CMK (cell line): ENCODE measurements at regions not wholly inside any gene's neighbourhood (a gene's known extent, or its start where the extent isn't known, plus 50 kb on each side); places are given as distances from the start of the nearest gene placed in this dataset.
"Not testable (repeated sequence)": the region's sequence is repeated elsewhere in the genome, so short reads cannot be mapped to it uniquely, and the experiment has no call there.

Experiments
- DNase-seq: peaks from one replicate; pipeline ENCODE4 v3.0.0-alpha.2; 2010; ENCODE audit warnings: low read depth

GRCh38 chr17:16888413-16889087 lies 83.4 kb downstream of the TNFRSF13B start:
- no peak for DNase-seq

DNA sequence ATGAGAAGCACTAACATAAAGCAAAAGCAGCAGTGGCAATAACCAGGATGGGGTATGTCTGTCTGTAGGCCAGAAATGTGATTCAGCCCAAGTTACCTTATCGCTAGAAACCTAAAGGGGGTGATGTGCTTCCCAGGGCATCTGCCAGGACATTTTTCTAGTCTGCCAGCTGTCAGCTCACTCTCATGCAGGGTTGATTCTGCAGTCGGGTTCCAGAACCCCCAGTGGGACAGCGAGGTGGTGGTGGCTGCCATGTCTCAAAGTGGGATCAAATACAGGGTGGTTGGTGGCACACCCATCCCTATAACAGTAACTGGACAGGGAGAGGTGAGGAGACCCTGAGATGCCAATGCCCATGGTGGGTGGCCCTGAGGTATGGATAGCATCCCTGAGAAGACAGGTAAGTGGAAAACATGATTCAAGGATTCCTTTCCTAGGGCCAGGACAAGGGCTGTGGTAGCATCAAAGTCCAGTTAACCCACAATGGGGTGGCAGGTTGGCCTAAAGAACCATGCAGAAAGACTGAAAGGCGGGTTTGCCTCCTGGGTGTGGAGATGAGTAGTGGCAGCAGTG lies 84.3 kb downstream of the TNFRSF13B start:
- no peak for DNase-seq

- no peak for DNase-seq
These were observed 85.1 kb downstream of the TNFRSF13B start for GRCh38 chr17:16886655-16887322.

DNA sequence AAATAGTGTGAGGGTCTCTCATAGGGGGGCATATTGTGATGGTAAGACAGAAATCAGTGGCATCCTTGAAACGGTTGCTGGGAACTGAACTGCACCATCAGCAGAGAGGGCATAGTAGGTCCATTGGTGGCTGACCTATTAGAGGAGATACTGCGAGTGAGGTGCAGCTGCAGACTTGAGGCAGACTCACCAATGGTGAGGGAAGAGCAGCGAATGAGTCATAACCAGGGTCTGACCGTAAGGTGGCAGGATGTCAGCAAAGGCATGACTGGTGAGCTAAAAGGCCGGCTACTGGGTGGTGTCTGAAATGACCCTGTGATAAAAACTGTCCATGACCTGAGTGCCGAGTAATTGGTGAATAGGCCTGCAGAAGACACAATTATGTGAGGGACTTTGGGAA lies 86.7 kb downstream of the TNFRSF13B start:
- not testable (repeated sequence) for DNase-seq

GRCh38 chr17:16882926-16883265 lies 89.0 kb downstream of the TNFRSF13B start:
- DNase-seq: not testable (repeated sequence)

- no peak for DNase-seq
These were observed 89.5 kb downstream of the TNFRSF13B start for GRCh38 chr17:16882243-16882925.

GRCh38 chr17:16881239-16881924 lies 90.5 kb downstream of the TNFRSF13B start:
- no peak for DNase-seq

DNA sequence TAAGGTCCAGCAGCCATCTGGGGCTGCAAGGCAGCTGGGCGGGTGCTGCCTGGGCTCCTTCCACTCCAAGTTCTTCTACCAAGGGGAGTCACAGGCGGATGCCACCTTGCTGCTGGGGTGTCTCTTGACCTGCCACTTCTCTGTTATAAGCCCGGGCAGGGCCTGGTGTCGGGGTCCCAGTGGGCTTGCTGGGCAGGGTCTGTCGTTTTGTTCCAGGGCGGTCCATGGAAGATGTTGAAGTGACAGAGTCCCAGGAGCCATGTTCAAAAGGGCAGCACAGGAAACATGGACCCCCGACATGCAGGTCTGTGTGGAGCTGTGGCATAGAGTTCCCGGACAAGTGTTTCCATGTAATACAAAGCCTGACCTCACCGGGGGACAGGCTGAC lies 91.1 kb downstream of the TNFRSF13B start:
- no peak for DNase-seq

DNA sequence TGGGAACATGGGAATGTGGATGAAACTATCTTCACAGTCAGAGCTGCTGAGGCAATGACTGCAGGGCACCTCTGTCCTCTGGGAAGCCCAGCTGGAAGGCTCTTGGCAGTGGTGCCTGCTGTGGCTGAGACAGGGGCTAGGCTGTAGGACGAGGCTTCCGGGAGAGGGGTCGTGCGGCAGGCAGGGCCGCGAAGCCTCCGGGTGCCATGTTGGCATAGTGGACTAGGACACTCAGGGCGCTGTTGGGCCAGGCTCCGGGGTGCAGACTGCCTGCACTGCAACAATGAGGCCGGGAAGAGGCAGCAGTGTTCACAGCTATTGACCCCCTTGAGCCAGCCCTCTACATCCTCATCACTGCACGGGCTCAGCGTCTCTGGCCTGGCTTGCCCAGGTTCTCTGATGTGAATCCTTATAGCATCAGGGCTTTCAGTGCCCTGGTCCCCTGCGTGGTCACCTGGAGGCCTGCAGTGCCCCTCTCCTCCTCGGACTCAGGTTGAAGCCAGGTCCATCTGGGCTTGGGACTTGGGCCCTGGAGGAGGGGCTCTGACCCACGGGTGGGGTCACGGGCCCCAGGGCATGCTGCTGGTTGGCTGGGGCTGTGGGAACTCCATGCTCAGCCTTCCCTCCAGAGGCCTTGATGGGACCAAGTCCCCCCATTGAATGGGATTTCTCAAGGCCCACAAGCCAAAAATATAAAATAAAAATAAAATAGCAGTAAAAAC lies 91.6 kb downstream of the TNFRSF13B start:
- DNase-seq: no peak

DNA sequence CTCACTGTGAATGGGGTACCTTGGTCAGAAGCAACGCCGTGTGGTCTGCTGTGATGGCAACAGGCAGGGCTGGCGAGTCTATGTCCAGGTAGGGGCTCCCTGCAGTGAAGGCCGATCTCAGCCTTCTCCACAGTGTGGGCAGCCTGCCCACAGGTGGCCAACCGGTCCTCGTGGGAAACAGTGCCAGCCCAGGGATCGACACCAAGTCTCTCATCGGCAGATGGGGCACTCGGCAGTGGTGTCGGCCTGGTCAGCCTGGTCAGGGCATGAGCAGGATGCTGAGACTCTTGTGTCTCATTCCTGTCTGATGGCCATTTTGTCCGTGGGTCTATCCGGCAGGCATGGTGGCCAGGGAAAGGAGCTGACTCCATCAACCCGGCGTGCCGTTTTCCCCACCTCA lies 92.2 kb downstream of the TNFRSF13B start:
- no peak for DNase-seq

DNA sequence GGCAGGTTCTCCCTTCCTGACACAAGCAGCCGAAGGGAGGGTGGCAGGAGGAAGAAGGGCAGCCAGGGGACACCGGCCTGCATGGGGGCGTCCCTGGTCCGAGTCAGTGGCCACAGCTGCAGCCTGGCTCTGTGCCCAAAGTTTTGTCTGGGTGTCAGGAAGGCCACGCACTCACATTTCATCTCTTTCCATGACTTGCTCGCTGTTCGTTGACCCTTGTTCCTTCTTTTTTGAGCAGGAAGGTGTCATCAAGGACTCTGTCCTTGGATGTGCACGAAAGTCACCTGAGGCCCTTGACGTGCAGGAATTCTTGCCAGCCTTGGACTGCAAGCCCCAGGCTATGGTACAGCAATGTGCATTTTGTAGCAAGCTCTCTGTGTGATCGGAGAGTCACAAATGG lies 93.3 kb downstream of the TNFRSF13B start:
- no peak for DNase-seq

- no peak for DNase-seq
These were observed 93.8 kb downstream of the TNFRSF13B start for GRCh38 chr17:16878084-16878483.

- DNase-seq: no peak
These were observed 94.8 kb downstream of the TNFRSF13B start for GRCh38 chr17:16877099-16877498.

DNA sequence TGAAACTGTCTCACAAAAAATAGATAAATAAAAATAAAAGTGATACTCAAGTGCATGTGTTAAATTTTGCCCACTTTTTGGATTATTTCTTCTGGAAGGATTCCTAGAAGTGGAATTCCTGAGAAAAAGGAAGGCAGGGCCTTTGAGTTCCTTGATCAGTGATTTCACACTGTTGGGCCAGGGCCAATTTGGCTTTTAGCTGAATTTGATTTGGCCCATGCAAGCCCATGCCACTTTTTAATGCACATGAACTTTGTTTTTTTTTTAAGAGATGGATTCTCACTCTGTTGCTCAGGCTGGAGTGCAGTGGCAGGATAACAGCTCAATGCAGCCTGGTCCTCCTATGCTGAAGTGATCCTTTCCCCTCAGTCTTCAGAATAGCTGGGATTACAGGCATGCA lies 96.3 kb downstream of the TNFRSF13B start:
- no peak for DNase-seq

GRCh38 chr17:16874216-16874615 lies 97.7 kb downstream of the TNFRSF13B start:
- not testable (repeated sequence) for DNase-seq

DNA sequence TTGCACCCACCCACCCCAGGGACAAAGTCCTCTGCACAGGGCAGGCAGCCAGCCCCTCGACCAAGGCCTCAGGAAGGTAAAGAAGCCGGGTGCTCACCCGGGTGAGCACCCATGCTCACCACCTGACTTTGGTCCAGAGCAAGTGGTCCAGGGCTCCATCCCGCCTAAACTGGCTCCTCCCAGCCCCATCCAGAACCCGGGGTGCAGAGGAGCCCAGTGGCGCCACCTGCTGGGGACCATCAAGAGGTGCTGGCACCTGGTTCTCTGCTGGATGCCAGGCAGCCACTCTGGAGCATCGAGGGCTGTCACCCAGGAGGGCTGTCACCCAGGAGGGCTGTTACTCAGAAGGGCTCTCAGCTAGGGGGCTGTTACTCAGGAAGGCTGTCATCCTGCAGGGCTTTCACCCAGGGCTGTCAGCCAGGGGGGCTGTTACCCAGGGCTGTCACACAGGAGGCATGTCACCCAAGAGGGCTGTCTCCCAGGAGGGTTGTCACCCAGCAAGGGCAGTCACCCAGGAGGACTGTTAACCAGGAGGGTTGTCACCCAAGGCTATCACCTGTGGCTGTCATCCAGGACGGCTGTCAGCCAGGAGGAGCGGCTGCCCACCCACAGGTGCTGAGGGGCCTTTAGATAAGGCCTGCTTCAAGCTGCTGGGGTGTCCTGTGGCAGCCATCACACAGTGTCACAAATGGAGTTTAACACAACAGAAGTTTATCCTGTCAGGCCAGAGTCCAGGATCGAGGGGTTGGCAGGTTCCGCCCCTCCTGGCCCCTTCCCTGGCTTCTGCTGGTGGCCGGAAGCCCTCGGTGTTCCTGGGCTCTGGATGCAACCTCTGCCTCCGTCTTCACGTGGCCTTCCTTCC lies 98.5 kb downstream of the TNFRSF13B start:
- peak; percentile 4 for DNase-seq

DNA sequence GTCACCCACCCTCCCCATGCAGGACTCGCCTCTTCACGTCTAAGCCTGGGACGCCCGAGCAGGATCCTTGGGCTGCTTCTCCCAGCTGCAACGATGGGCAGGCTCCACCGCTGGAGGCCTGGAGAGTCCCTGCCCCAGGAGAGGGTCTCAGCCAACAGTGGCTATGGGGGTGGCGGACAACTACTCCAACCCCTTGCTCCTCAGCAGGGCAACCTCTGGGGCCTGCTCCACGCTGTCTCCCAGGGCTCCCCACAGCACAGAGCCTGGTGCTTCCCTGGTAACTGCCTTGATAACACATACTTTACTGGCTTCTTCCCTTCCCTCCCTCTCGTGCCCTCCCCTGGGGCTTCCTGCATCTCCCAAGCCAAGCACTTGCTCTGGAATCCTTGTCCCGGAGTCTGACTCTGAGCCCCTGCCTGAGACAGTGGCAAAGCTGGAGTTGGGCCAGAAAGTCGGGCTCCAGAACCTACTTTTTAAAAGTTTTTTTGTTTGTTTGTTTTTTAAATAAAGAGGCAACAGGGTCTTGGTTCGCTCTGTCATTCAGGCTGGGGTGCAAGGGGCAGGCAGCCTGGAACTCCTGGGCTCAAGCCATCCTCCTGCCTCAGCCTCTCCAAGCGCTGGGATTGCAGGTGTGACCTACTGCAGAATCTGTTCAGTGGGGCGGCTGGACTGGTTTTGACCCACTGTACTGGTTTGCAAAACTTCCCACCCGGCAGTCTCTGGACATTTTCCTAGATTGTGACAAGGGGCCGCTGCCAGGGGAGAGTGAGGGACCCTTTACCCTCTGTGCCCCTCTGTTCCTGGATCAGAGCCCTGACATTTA lies 99.4 kb downstream of the TNFRSF13B start:
- no peak for DNase-seq

DNA sequence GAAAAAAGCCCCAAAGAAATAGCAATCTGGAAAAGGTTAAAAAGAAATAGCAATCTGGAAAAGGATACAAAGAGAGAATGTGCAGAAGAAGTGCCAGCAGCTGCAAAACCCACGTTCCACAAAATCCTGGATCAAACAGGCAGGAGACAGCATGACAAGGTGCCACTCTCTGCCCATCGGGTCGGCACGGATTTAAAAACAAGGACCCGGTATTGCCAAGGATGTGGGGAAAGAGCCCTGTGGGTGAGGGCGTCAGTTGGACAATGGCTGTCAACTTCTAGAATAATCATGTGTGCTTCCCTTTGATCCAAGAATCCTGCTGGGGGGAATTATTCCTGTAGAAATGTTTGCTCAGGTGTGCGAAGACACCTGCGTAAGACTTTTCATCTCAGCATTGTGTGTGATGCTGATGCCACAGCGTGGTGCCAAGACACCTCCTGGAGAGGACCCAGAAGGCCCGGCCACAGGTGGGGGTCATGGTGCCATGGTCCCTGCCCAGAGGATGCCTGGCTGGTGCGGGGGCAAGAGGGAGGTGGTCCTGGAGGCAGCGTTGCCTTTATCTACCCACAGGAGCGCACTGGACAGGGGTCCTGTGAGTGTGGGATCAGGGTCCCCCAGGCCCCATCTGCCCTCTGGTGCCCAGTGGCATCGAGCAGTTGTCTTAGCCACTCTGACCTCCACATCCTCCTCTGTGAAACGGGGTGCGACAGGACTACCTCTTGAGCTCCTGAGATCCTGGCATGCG lies 100.3 kb downstream of the TNFRSF13B start:
- DNase-seq: not testable (repeated sequence)
